DOHH2 (cell line): ENCODE measurements at regions not wholly inside any gene's neighbourhood (a gene's known extent, or its start where the extent isn't known, plus 50 kb on each side); places are given as distances from the start of the nearest gene placed in this dataset.

Source experiments
- H3F3A ChIP-seq: fragments of 200-600 bp; sonication (generic), shearing (Covaris generic); 2 replicates; pipeline ENCODE4 v1.6.0; 2016; ENCODE audit warnings: antibody characterized with exemption, mild to moderate bottlenecking; ENCODE audit not compliant: control insufficient read depth, insufficient read depth
- H3K27ac ChIP-seq: fragments of 200-600 bp; sonication (generic); 2 replicates; pipeline ENCODE4 v1.5.1; 2014; ENCODE audit warnings: low read depth, mild to moderate bottlenecking, low read length, moderate library complexity
- H3K27me3 ChIP-seq: fragments of 200-600 bp; sonication (generic); 2 replicates; pipeline ENCODE4 v1.6.1; 2014; ENCODE audit warnings: mild to moderate bottlenecking, low read length, mixed read lengths; ENCODE audit not compliant: control insufficient read depth
- H3K36me3 ChIP-seq: fragments of 200-600 bp; sonication (generic); 2 replicates; pipeline ENCODE4 v1.6.1; 2014; ENCODE audit warnings: mild to moderate bottlenecking, low read length, moderate library complexity, mixed read lengths; ENCODE audit not compliant: control insufficient read depth
- H3K4me1 ChIP-seq: fragments of 200-600 bp; sonication (generic); 2 replicates; pipeline ENCODE4 v1.6.1; 2014; ENCODE audit warnings: mild to moderate bottlenecking, low read length, mixed read lengths; ENCODE audit not compliant: control insufficient read depth
- H3K4me2 ChIP-seq: fragments of 200-600 bp; sonication (generic); 2 replicates; pipeline ENCODE4 v1.6.0; 2014; ENCODE audit warnings: mild to moderate bottlenecking, low read length, moderate library complexity
- H3K4me3 ChIP-seq: fragments of 200-600 bp; sonication (generic); 2 replicates; pipeline ENCODE4 v1.5.1; 2014; ENCODE audit warnings: mild to moderate bottlenecking, low read length, mixed read lengths
- H3K79me2 ChIP-seq: fragments of 200-600 bp; sonication (generic); 2 replicates; pipeline ENCODE4 v1.6.1; 2014; ENCODE audit warnings: mild to moderate bottlenecking, low read length, mixed read lengths; ENCODE audit not compliant: control insufficient read depth
- H3K9me2 ChIP-seq: fragments of 200-600 bp; sonication (generic); replicated peaks from 2 replicates; pipeline ENCODE4 v1.6.1; 2014; ENCODE audit warnings: mild to moderate bottlenecking, low read length, mixed read lengths; ENCODE audit not compliant: control insufficient read depth
- H3K9me3 ChIP-seq: fragments of 200-600 bp; sonication (generic); 2 replicates; pipeline ENCODE4 v1.6.1; 2014; ENCODE audit warnings: antibody characterized with exemption, low read length, mixed read lengths; ENCODE audit not compliant: control insufficient read depth, insufficient read depth
- H4K20me1 ChIP-seq: fragments of 200-600 bp; sonication (generic); 2 replicates; pipeline ENCODE4 v1.6.0; 2014; ENCODE audit warnings: low read depth, mild to moderate bottlenecking, antibody characterized with exemption, low read length, moderate library complexity; ENCODE audit not compliant: control insufficient read depth, insufficient read depth
- EZH2phosphoT487 ChIP-seq: fragments of 200-600 bp; sonication (generic); IDR thresholded peaks from 2 replicates; pipeline ENCODE4 v1.6.1; 2017; ENCODE audit warnings: borderline replicate concordance, mild to moderate bottlenecking, antibody characterized with exemption, low read length, moderate library complexity, mixed read lengths
- TF ChIP-seq, protein P1 (sequence below): fragments of 200-600 bp; sonication (generic); IDR thresholded peaks from one replicate; pipeline ENCODE4 v1.5.1; 2014; ENCODE audit warnings: antibody characterized with exemption, mild to moderate bottlenecking, low read depth, low read length; ENCODE audit not compliant: poor library complexity, severe bottlenecking

DNA sequence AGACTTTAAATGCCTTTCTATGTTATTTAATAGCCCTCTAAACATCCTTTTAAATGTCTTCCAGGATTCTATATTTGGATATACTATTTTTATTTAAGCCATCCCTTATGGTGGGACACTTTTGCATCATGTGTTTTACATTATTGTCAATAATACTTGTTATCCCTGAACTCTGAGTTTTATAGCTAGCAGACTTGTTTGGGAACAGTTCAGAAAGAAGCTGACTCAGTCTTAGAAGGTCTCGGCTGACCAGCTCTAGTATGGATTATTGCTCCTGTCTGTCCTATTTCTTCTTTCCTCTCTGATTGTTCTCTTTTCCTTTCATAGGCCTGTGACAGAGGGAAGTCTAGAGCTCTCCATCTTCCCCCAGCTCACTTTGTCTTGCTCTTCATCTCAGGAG, 77.3 kb upstream of the CXCR4 start:
- no peaks in the 10 kb centered on the region for H3K27me3 ChIP-seq
- TF ChIP-seq EZH2phosphoT487 = no peak
- TF ChIP-seq, protein P1, sequence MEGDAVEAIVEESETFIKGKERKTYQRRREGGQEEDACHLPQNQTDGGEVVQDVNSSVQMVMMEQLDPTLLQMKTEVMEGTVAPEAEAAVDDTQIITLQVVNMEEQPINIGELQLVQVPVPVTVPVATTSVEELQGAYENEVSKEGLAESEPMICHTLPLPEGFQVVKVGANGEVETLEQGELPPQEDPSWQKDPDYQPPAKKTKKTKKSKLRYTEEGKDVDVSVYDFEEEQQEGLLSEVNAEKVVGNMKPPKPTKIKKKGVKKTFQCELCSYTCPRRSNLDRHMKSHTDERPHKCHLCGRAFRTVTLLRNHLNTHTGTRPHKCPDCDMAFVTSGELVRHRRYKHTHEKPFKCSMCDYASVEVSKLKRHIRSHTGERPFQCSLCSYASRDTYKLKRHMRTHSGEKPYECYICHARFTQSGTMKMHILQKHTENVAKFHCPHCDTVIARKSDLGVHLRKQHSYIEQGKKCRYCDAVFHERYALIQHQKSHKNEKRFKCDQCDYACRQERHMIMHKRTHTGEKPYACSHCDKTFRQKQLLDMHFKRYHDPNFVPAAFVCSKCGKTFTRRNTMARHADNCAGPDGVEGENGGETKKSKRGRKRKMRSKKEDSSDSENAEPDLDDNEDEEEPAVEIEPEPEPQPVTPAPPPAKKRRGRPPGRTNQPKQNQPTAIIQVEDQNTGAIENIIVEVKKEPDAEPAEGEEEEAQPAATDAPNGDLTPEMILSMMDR = no peak

DNA sequence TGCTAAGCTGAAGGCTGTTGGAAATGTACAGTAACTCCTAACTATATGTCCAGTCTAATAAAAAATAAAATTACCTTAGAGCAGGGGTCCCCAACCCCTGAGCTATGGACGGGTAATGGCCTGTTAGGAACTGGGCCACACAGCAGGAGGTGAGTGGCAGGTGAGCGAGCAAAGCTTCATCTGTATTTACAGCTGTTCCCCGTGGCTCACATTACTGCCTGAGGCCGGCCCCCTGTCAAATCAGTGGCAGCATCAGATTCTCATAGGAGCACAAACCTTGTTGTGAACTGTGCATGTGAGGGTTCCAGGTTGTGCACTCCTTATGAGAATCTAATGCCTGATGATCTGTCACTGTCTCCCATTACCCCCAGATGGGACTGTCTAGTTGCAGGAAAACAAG, 73.1 kb upstream of the CXCR4 start:
- H3K27ac ChIP-seq = no peak overlapping the region
- peaks cover 29% of the 10 kb centered on the region for H3K4me1 ChIP-seq
- no peaks in the 10 kb centered on the region for H3K9me3 ChIP-seq
- no peaks in the 10 kb centered on the region for H4K20me1 ChIP-seq
- no peaks in the 10 kb centered on the region for H3F3A ChIP-seq
- H3K4me3 ChIP-seq = no peak overlapping the region
- TF ChIP-seq, protein P1 = no peak
- TF ChIP-seq EZH2phosphoT487 = no peak
- no peaks in the 10 kb centered on the region for H3K9me2 ChIP-seq
- H3K4me2 ChIP-seq = no peak overlapping the region
- H3K27me3 ChIP-seq = no peaks in the 10 kb centered on the region
- H3K36me3 ChIP-seq = no peaks in the 10 kb centered on the region
- no peaks in the 10 kb centered on the region for H3K79me2 ChIP-seq

More for the DNA sequence above, 77.3 kb upstream of the CXCR4 start:
- Histone ChIP-seq H3F3A (no peaks in the 10 kb centered on the region), H3K4me1 (peaks cover 19% of the 10 kb centered on the region), H3K27ac (no peak overlapping the region), H3K9me2 (no peaks in the 10 kb centered on the region), H3K36me3 (no peaks in the 10 kb centered on the region), H3K4me3 (no peak overlapping the region), H4K20me1 (no peaks in the 10 kb centered on the region), H3K79me2 (no peaks in the 10 kb centered on the region), H3K4me2 (no peak overlapping the region), H3K9me3 (0 out of 2 replicates have a peak, but pooled peaks cover 4% of the 10 kb centered on the region)

DNA sequence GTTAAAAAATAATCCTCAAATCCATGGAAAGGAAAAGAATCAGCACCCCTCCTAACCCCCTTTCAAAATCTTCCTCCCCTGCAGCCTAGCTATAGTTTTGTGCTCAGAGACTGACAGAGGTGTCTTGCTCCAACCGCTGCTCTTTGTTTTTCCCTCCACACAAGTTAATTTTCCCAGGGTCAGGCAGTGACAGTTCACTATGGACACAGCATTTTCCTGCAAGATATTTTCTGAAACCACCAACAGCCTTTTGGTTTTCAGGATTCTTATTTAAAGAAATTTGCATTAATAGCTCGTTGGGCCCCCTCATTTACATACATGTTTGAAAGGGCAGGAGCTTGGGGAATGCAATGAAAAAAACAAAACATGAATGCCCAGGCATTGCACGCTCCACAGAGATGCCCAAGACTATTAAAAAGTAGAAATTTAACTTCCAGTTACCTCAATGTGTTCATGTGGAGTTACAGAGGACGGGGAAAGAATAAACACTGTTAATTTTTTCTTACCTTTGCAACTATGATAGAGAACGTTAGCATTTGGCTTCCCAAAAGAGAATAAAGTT, 71.4 kb upstream of the CXCR4 start:
- H3K9me2 ChIP-seq = no peaks in the 10 kb centered on the region
- H3K4me1 ChIP-seq = peaks cover 29% of the 10 kb centered on the region
- no peaks in the 10 kb centered on the region for H3K79me2 ChIP-seq
- H3K4me3 ChIP-seq = peak overlapping the region; percentile 14
- no peaks in the 10 kb centered on the region for H3K36me3 ChIP-seq
- TF ChIP-seq, protein P1 = no peak
- no peak for TF ChIP-seq EZH2phosphoT487
- H3K27me3 ChIP-seq = no peaks in the 10 kb centered on the region
- H3K9me3 ChIP-seq = no peaks in the 10 kb centered on the region
- peak overlapping the region; percentile 44 for H3K4me2 ChIP-seq
- no peak overlapping the region for H3K27ac ChIP-seq
- no peaks in the 10 kb centered on the region for H3F3A ChIP-seq
- H4K20me1 ChIP-seq = no peaks in the 10 kb centered on the region

DNA sequence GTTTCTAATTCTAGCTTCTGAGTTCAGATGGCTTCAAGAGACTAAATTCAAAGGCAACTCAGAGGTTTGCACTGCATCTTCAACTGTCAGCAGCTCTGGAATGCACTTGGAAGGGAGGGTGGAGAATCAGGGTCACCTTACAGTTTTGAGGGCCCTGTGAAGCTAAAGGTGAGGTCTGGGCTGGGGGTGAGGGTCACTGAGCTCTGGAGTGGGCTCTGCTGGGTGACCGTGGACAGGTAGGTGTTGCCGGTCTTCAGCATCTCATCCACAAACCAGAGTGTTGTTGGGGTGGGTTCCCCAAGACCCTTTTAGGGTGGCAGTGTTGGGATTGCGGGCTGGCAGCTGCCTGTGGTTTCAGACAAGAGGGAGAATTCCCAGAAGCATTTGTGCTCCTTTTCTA, 70.1 kb upstream of the CXCR4 start:
- H3K9me3 ChIP-seq = no peaks in the 10 kb centered on the region
- no peaks in the 10 kb centered on the region for H3K27me3 ChIP-seq
- H3K4me1 ChIP-seq = peaks cover 29% of the 10 kb centered on the region
- TF ChIP-seq, protein P1 = no peak
- no peak overlapping the region for H3K4me2 ChIP-seq
- no peaks in the 10 kb centered on the region for H3K79me2 ChIP-seq
- H4K20me1 ChIP-seq = no peaks in the 10 kb centered on the region
- H3K36me3 ChIP-seq = no peaks in the 10 kb centered on the region
- no peak overlapping the region for H3K4me3 ChIP-seq
- H3K9me2 ChIP-seq = no peaks in the 10 kb centered on the region
- H3K27ac ChIP-seq = no peak overlapping the region
- no peaks in the 10 kb centered on the region for H3F3A ChIP-seq
